ENCODE measurements at regions not wholly inside any gene's neighbourhood (a gene's known extent, or its start where the extent isn't known, plus 50 kb on each side); places are given as distances from the start of the nearest gene placed in this dataset.
"Not testable (repeated sequence)": the region's sequence is repeated elsewhere in the genome, so short reads cannot be mapped to it uniquely, and the experiment has no call there.

- Histone ChIP-seq H3K79me2 (ENCODE audit: control insufficient read depth, insufficient read depth, low read length) (no peaks in the 10 kb centered on the region), H3K27me3 (ENCODE audit: control insufficient read depth, extremely low read depth, insufficient read depth, low read length) (peaks cover 10% of the 10 kb centered on the region), H3K4me3 (ENCODE audit: control insufficient read depth in 2 of 3, extremely low read depth in 1 of 3, insufficient read depth in 2 of 3, low read depth in 1 of 3, low read length in 3 of 3) (no peak overlapping the region), H2AFZ (ENCODE audit: control insufficient read depth, low read length) (no peak overlapping the region), H3K4me1 (ENCODE audit: control insufficient read depth, extremely low read depth, insufficient read depth, low read length) (peaks cover 9% of the 10 kb centered on the region), H3K9me3 (ENCODE audit: control insufficient read depth, low read depth, low read length) (no peaks in the 10 kb centered on the region), H3K9ac (ENCODE audit: control insufficient read depth, extremely low read depth, insufficient read depth, low read length) (no peak overlapping the region), H3K36me3 (ENCODE audit: control insufficient read depth in 2 of 2, extremely low read depth in 1 of 2, insufficient read depth in 2 of 2, low read length in 2 of 2) (no peaks in the 10 kb centered on the region), H3K4me2 (ENCODE audit: control insufficient read depth, extremely low read depth, insufficient read depth, low read depth, low read length) (no peak overlapping the region), H4K20me1 (ENCODE audit: control insufficient read depth, extremely low read depth, insufficient read depth, low read length) (no peaks in the 10 kb centered on the region), H3K27ac (ENCODE audit: control insufficient read depth, insufficient read depth, low read length) (no peak overlapping the region), H3K9me1 (ENCODE audit: control insufficient read depth, extremely low read depth, insufficient read depth, low read length) (no peaks in the 10 kb centered on the region)
- peak; percentile 9 for FAIRE-seq
- no peak for TF ChIP-seq EZH2 (IDR thresholded peaks at IDR 0.05; ENCODE audit: low read length)
- TF ChIP-seq CTCF (optimal IDR thresholded peaks at IDR 0.05 in 1 of 3, IDR thresholded peaks at IDR 0.05 in 1 of 3, conservative IDR thresholded peaks at IDR 0.05 in 1 of 3; ENCODE audit: extremely low read depth in 1 of 3, insufficient read depth in 2 of 3, low read length in 3 of 3): peak; percentile 49 to 58 (median 53)
- dilution Hi-C loops (cut with MboI; ENCODE audit: extremely low pct_ligation_motif_present, low sequenced_read_pairs): no loop called here
- DNase-seq (ENCODE audit: low read depth, low spot score): no peak
These were observed 127.0 kb upstream of the PALM2AKAP2 start for GRCh38 chr9:109652971-109653370.

DNA sequence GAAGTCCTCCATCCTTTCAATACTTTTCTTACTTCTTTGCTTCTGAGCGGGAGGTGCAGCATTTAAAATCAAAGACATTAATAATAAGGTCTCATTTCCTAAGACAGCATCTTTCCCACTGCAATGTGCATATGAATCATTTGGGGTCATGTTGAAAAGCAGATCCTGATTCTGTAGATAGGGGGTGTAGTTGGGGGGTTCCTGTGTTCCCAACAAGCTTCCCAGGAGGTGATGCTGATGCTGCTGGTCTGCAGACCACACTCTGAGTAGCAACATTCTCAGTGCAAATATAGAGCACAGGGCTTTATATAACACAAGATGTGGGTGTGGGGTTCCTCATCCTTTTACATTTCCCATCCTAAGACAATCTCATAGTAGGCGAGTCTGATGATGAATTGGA lies 126.5 kb upstream of the PALM2AKAP2 start:
- H3K4me1 ChIP-seq (ENCODE audit: control insufficient read depth, extremely low read depth, insufficient read depth, low read length): peaks cover 9% of the 10 kb centered on the region
- no peak overlapping the region for H2AFZ ChIP-seq (ENCODE audit: control insufficient read depth, low read length)
- no peaks in the 10 kb centered on the region for H3K9me3 ChIP-seq (ENCODE audit: control insufficient read depth, low read depth, low read length)
- H3K36me3 ChIP-seq (ENCODE audit: control insufficient read depth in 2 of 2, extremely low read depth in 1 of 2, insufficient read depth in 2 of 2, low read length in 2 of 2): no peaks in the 10 kb centered on the region
- no peak overlapping the region for H3K9ac ChIP-seq (ENCODE audit: control insufficient read depth, extremely low read depth, insufficient read depth, low read length)
- H3K4me2 ChIP-seq (ENCODE audit: control insufficient read depth, extremely low read depth, insufficient read depth, low read depth, low read length): no peak overlapping the region
- FAIRE-seq (no peak), DNase-seq (ENCODE audit: low read depth, low spot score) (no peak)
- dilution Hi-C loops (cut with MboI; ENCODE audit: extremely low pct_ligation_motif_present, low sequenced_read_pairs): no loop called here
- H3K4me3 ChIP-seq (ENCODE audit: control insufficient read depth in 2 of 3, extremely low read depth in 1 of 3, insufficient read depth in 2 of 3, low read depth in 1 of 3, low read length in 3 of 3): no peak overlapping the region
- H3K27ac ChIP-seq (ENCODE audit: control insufficient read depth, insufficient read depth, low read length): no peak overlapping the region
- no peaks in the 10 kb centered on the region for H4K20me1 ChIP-seq (ENCODE audit: control insufficient read depth, extremely low read depth, insufficient read depth, low read length)
- peaks cover 10% of the 10 kb centered on the region for H3K27me3 ChIP-seq (ENCODE audit: control insufficient read depth, extremely low read depth, insufficient read depth, low read length)
- no peaks in the 10 kb centered on the region for H3K79me2 ChIP-seq (ENCODE audit: control insufficient read depth, insufficient read depth, low read length)
- no peak for TF ChIP-seq EZH2 (IDR thresholded peaks at IDR 0.05; ENCODE audit: low read length)
- no peak for TF ChIP-seq CTCF (optimal IDR thresholded peaks at IDR 0.05 in 1 of 3, IDR thresholded peaks at IDR 0.05 in 1 of 3, conservative IDR thresholded peaks at IDR 0.05 in 1 of 3; ENCODE audit: extremely low read depth in 1 of 3, insufficient read depth in 2 of 3, low read length in 3 of 3)
- no peaks in the 10 kb centered on the region for H3K9me1 ChIP-seq (ENCODE audit: control insufficient read depth, extremely low read depth, insufficient read depth, low read length)

GRCh38 chr9:109663978-109664377 lies 116.0 kb upstream of the PALM2AKAP2 start:
- H3K9me3 ChIP-seq (ENCODE audit: control insufficient read depth, low read depth, low read length); FAIRE-seq: not testable (repeated sequence)

DNA sequence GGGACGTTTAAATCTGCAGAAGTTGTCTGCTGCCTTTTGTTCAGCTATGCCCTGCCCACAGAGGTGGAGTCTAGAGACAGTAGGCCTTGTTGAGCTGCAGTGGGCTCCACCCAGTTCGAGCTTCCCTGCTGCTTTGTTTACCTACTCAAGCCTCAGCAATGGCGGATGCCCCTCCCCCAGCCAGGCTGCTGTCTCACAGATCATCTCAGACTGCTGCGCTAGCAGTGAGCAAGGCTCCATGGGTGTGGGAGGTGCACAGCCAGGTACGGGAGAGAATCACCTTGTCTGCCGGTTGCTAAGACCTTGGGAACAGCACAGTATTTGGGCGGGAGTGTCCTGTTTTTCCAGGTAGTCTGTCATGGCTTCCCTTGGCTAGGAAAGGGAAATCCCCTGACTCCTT lies 114.3 kb upstream of the PALM2AKAP2 start:
- H3K9me3 ChIP-seq (ENCODE audit: control insufficient read depth, low read depth, low read length); FAIRE-seq; H3K9ac ChIP-seq (ENCODE audit: control insufficient read depth, extremely low read depth, insufficient read depth, low read length); H3K36me3 ChIP-seq (ENCODE audit: control insufficient read depth in 2 of 2, extremely low read depth in 1 of 2, insufficient read depth in 2 of 2, low read length in 2 of 2); H4K20me1 ChIP-seq (ENCODE audit: control insufficient read depth, extremely low read depth, insufficient read depth, low read length); H2AFZ ChIP-seq (ENCODE audit: control insufficient read depth, low read length); H3K27ac ChIP-seq (ENCODE audit: control insufficient read depth, insufficient read depth, low read length); H3K9me1 ChIP-seq (ENCODE audit: control insufficient read depth, extremely low read depth, insufficient read depth, low read length); H3K27me3 ChIP-seq (ENCODE audit: control insufficient read depth, extremely low read depth, insufficient read depth, low read length); H3K4me2 ChIP-seq (ENCODE audit: control insufficient read depth, extremely low read depth, insufficient read depth, low read depth, low read length); dilution Hi-C loops (cut with MboI; ENCODE audit: extremely low pct_ligation_motif_present, low sequenced_read_pairs); DNase-seq (ENCODE audit: low read depth, low spot score); H3K4me1 ChIP-seq (ENCODE audit: control insufficient read depth, extremely low read depth, insufficient read depth, low read length); H3K79me2 ChIP-seq (ENCODE audit: control insufficient read depth, insufficient read depth, low read length); H3K4me3 ChIP-seq (ENCODE audit: control insufficient read depth in 2 of 3, extremely low read depth in 1 of 3, insufficient read depth in 2 of 3, low read depth in 1 of 3, low read length in 3 of 3): not testable (repeated sequence)

More at GRCh38 chr9:109663978-109664377, 116.0 kb upstream of the PALM2AKAP2 start:
- dilution Hi-C loops (cut with MboI; ENCODE audit: extremely low pct_ligation_motif_present, low sequenced_read_pairs); H3K9ac ChIP-seq (ENCODE audit: control insufficient read depth, extremely low read depth, insufficient read depth, low read length); H4K20me1 ChIP-seq (ENCODE audit: control insufficient read depth, extremely low read depth, insufficient read depth, low read length); H3K4me2 ChIP-seq (ENCODE audit: control insufficient read depth, extremely low read depth, insufficient read depth, low read depth, low read length); H3K9me1 ChIP-seq (ENCODE audit: control insufficient read depth, extremely low read depth, insufficient read depth, low read length); H3K79me2 ChIP-seq (ENCODE audit: control insufficient read depth, insufficient read depth, low read length); H3K27ac ChIP-seq (ENCODE audit: control insufficient read depth, insufficient read depth, low read length); H3K27me3 ChIP-seq (ENCODE audit: control insufficient read depth, extremely low read depth, insufficient read depth, low read length); H2AFZ ChIP-seq (ENCODE audit: control insufficient read depth, low read length); H3K36me3 ChIP-seq (ENCODE audit: control insufficient read depth in 2 of 2, extremely low read depth in 1 of 2, insufficient read depth in 2 of 2, low read length in 2 of 2); H3K4me1 ChIP-seq (ENCODE audit: control insufficient read depth, extremely low read depth, insufficient read depth, low read length); DNase-seq (ENCODE audit: low read depth, low spot score); H3K4me3 ChIP-seq (ENCODE audit: control insufficient read depth in 2 of 3, extremely low read depth in 1 of 3, insufficient read depth in 2 of 3, low read depth in 1 of 3, low read length in 3 of 3): not testable (repeated sequence)
